Trophoblast cell (in vitro differentiated cells and primary cell): ENCODE measurements at regions not wholly inside any gene's neighbourhood (a gene's known extent, or its start where the extent isn't known, plus 50 kb on each side); places are given as distances from the start of the nearest gene placed in this dataset.

Experiments used
- DNase-seq, 2 donors: peaks; one replicate each; pipeline ENCODE4 v3.0.0-alpha.2; 2016
- H2AFZ ChIP-seq: 2 replicates; pipeline ENCODE4 v1.6.1; 2013; ENCODE audit warnings: low read length, moderate library complexity, mild to moderate bottlenecking; ENCODE audit not compliant: insufficient read depth, poor library complexity
- H2AK5ac ChIP-seq: 2 replicates; pipeline ENCODE4 v1.6.1; 2013; ENCODE audit warnings: mild to moderate bottlenecking, low read length
- H2BK120ac ChIP-seq: 2 replicates; pipeline ENCODE4 v1.6.1; 2013; ENCODE audit warnings: low read length, mild to moderate bottlenecking, moderate library complexity; ENCODE audit not compliant: insufficient read depth, poor library complexity
- H2BK12ac ChIP-seq: 2 replicates; pipeline ENCODE4 v1.6.1; 2013; ENCODE audit warnings: mild to moderate bottlenecking, low read length, moderate library complexity
- H2BK5ac ChIP-seq: 2 replicates; pipeline ENCODE4 v1.6.1; 2013; ENCODE audit warnings: low read length, low read depth, moderate library complexity, mild to moderate bottlenecking; ENCODE audit not compliant: poor library complexity
- H3K14ac ChIP-seq: 2 replicates; pipeline ENCODE4 v1.6.1; 2013; ENCODE audit warnings: mild to moderate bottlenecking, low read length
- H3K18ac ChIP-seq: 2 replicates; pipeline ENCODE4 v1.6.1; 2013; ENCODE audit warnings: mild to moderate bottlenecking, low read length
- H3K23ac ChIP-seq: 2 replicates; pipeline ENCODE4 v1.6.1; 2013; ENCODE audit warnings: low read length
- H3K27ac ChIP-seq: 2 replicates; pipeline ENCODE4 v1.5.1; 2013; ENCODE audit warnings: low read depth, mild to moderate bottlenecking, inconsistent platforms, low read length, moderate library complexity
- H3K27me3 ChIP-seq: 2 replicates; pipeline ENCODE4 v1.6.1; 2013; ENCODE audit warnings: inconsistent platforms, mild to moderate bottlenecking, low read length, moderate library complexity; ENCODE audit not compliant: insufficient read depth
- H3K36me3 ChIP-seq, 2 experiments: 1 replicate in 1 of 2; 2 replicates in 1 of 2; pipeline ENCODE4 v1.6.1; 2013; ENCODE audit warnings: low read length in 2 of 2, mild to moderate bottlenecking in 2 of 2, moderate library complexity in 1 of 2; ENCODE audit not compliant: insufficient read depth in 2 of 2, control insufficient read depth in 1 of 2
- H3K4ac ChIP-seq: 2 replicates; pipeline ENCODE4 v1.6.1; 2013; ENCODE audit warnings: low read depth, mild to moderate bottlenecking, low read length, moderate library complexity
- H3K4me1 ChIP-seq, 2 experiments: 1 replicate in 1 of 2; 2 replicates in 1 of 2; pipeline ENCODE4 v1.6.1; 2013; ENCODE audit warnings: low read length in 2 of 2, mild to moderate bottlenecking in 2 of 2, moderate library complexity in 1 of 2; ENCODE audit not compliant: insufficient read depth in 2 of 2, control insufficient read depth in 1 of 2
- H3K4me2 ChIP-seq: 2 replicates; pipeline ENCODE4 v1.6.1; 2013; ENCODE audit warnings: inconsistent platforms, mild to moderate bottlenecking, low read length, moderate library complexity
- H3K4me3 ChIP-seq: 2 replicates; pipeline ENCODE4 v1.5.1; 2013; ENCODE audit warnings: mild to moderate bottlenecking, low read depth, low read length, inconsistent platforms
- H3K79me1 ChIP-seq: one replicate; pipeline ENCODE4 v1.6.1; 2013; ENCODE audit warnings: low read length
- H3K79me2 ChIP-seq: 2 replicates; pipeline ENCODE4 v1.6.1; 2013; ENCODE audit warnings: low read length, mild to moderate bottlenecking; ENCODE audit not compliant: control insufficient read depth, insufficient read depth, poor library complexity
- H3K9ac ChIP-seq: 2 replicates; pipeline ENCODE4 v1.6.1; 2013; ENCODE audit warnings: mild to moderate bottlenecking, low read length
- H3K9me3 ChIP-seq: 2 replicates; pipeline ENCODE4 v1.6.1; 2013; ENCODE audit warnings: low read depth, mild to moderate bottlenecking, control low read depth, inconsistent platforms, low read length; ENCODE audit not compliant: insufficient read depth
- H4K12ac ChIP-seq: 2 replicates; pipeline ENCODE4 v1.6.1; 2013; ENCODE audit warnings: low read depth, mild to moderate bottlenecking, low read length, moderate library complexity
- H4K8ac ChIP-seq: 2 replicates; pipeline ENCODE4 v1.6.1; 2013; ENCODE audit warnings: low read depth, mild to moderate bottlenecking, low read length, moderate library complexity
- H4K91ac ChIP-seq: one replicate; pipeline ENCODE4 v1.6.1; 2013; ENCODE audit warnings: low read depth, mild to moderate bottlenecking, low read length, moderate library complexity
- WGBS: extraction: QIAGEN DNeasy Blood & Tissue Kit; methylation state at CpG from one replicate; pipeline ENCODE4 v1.1.7; 2013; ENCODE audit warnings: missing lambda C conversion rate; ENCODE audit not compliant: insufficient read length, insufficient coverage; ENCODE audit errors: extremely low coverage; 5-methylcytosine and 5-hydroxymethylcytosine counted together

- no peak overlapping the region for H3K27ac ChIP-seq
- no peaks in the 10 kb centered on the region for H3K4me1 ChIP-seq
- H3K9ac ChIP-seq: no peak overlapping the region
- H2AFZ ChIP-seq: no peak overlapping the region
- no peak overlapping the region for H4K91ac ChIP-seq
- no peaks in the 10 kb centered on the region for H3K27me3 ChIP-seq
- H3K36me3 ChIP-seq: no peaks in the 10 kb centered on the region
- no peak overlapping the region for H4K12ac ChIP-seq
- no peaks in the 10 kb centered on the region for H3K79me1 ChIP-seq
- no peak for DNase-seq
- H2AK5ac ChIP-seq: no peak overlapping the region
- H2BK12ac ChIP-seq: no peak overlapping the region
- no peak overlapping the region for H3K14ac ChIP-seq
- H4K8ac ChIP-seq: no peak overlapping the region
- no peaks in the 10 kb centered on the region for H3K79me2 ChIP-seq
- H3K9me3 ChIP-seq: no peaks in the 10 kb centered on the region
- no peak overlapping the region for H3K4me2 ChIP-seq
- no peak overlapping the region for H3K23ac ChIP-seq
- no CpG with 5 or more reads among the region's 2 CpGs for WGBS
- H2BK5ac ChIP-seq: no peak overlapping the region
- no peak overlapping the region for H3K4me3 ChIP-seq
- no peak overlapping the region for H2BK120ac ChIP-seq
- no peak overlapping the region for H3K4ac ChIP-seq
- H3K18ac ChIP-seq: no peak overlapping the region
These were observed 232.1 kb upstream of the ATP10B start for GRCh38 chr5:161084115-161084514.

GRCh38 chr5:161078793-161079192, 226.8 kb upstream of the ATP10B start:
- Histone ChIP-seq H3K9me3 (no peaks in the 10 kb centered on the region), H4K91ac (no peak overlapping the region), H3K4me2 (no peak overlapping the region), H2BK120ac (no peak overlapping the region), H3K4me1 (no peaks in the 10 kb centered on the region), H3K9ac (no peak overlapping the region), H3K18ac (no peak overlapping the region), H3K14ac (no peak overlapping the region), H3K79me1 (no peaks in the 10 kb centered on the region), H3K27me3 (no peaks in the 10 kb centered on the region), H4K8ac (no peak overlapping the region), H3K36me3 (no peaks in the 10 kb centered on the region), H4K12ac (no peak overlapping the region), H2AFZ (no peak overlapping the region), H2AK5ac (no peak overlapping the region), H3K4me3 (no peak overlapping the region), H3K27ac (no peak overlapping the region), H3K23ac (no peak overlapping the region), H3K4ac (no peak overlapping the region), H2BK5ac (no peak overlapping the region), H3K79me2 (no peaks in the 10 kb centered on the region), H2BK12ac (no peak overlapping the region)
- WGBS: no CpG with 5 or more reads among the region's 4 CpGs
- DNase-seq: no peak

- H2BK12ac ChIP-seq: no peak overlapping the region
- no peaks in the 10 kb centered on the region for H3K79me1 ChIP-seq
These were observed 226.0 kb upstream of the ATP10B start for GRCh38 chr5:161077936-161078545.

GRCh38 chr5:161077496-161077895, 225.5 kb upstream of the ATP10B start:
- H3K23ac ChIP-seq: no peak overlapping the region
- H3K4me2 ChIP-seq: no peak overlapping the region
- no peak overlapping the region for H3K18ac ChIP-seq
- H2BK12ac ChIP-seq: no peak overlapping the region
- no peak overlapping the region for H2AK5ac ChIP-seq
- H4K8ac ChIP-seq: no peak overlapping the region
- no peak overlapping the region for H4K91ac ChIP-seq
- no peak overlapping the region for H3K4me3 ChIP-seq
- DNase-seq: no peak
- H3K27ac ChIP-seq: no peak overlapping the region
- no peak overlapping the region for H3K14ac ChIP-seq
- no peaks in the 10 kb centered on the region for H3K27me3 ChIP-seq
- H2BK120ac ChIP-seq: no peak overlapping the region
- WGBS: no CpG with 5 or more reads among the region's 2 CpGs
- H3K36me3 ChIP-seq: no peaks in the 10 kb centered on the region
- no peak overlapping the region for H3K9ac ChIP-seq
- H3K79me1 ChIP-seq: no peaks in the 10 kb centered on the region
- H3K4me1 ChIP-seq: no peaks in the 10 kb centered on the region
- H4K12ac ChIP-seq: no peak overlapping the region
- H2AFZ ChIP-seq: no peak overlapping the region
- H3K9me3 ChIP-seq: no peaks in the 10 kb centered on the region
- H3K4ac ChIP-seq: no peak overlapping the region
- no peaks in the 10 kb centered on the region for H3K79me2 ChIP-seq
- H2BK5ac ChIP-seq: no peak overlapping the region

More at GRCh38 chr5:161077936-161078545, 226.0 kb upstream of the ATP10B start:
- no peak overlapping the region for H4K8ac ChIP-seq
- H3K4me1 ChIP-seq: no peaks in the 10 kb centered on the region
- no peak overlapping the region for H3K4me3 ChIP-seq
- no CpG with 5 or more reads among the region's 2 CpGs for WGBS
- no peak overlapping the region for H2BK120ac ChIP-seq
- H3K27me3 ChIP-seq: no peaks in the 10 kb centered on the region
- H4K12ac ChIP-seq: no peak overlapping the region
- no peak overlapping the region for H3K9ac ChIP-seq
- no peaks in the 10 kb centered on the region for H3K79me2 ChIP-seq
- H3K4ac ChIP-seq: no peak overlapping the region
- H3K14ac ChIP-seq: no peak overlapping the region
- H3K18ac ChIP-seq: no peak overlapping the region
- no peak overlapping the region for H4K91ac ChIP-seq
- no peak for DNase-seq
- H2AFZ ChIP-seq: no peak overlapping the region
- H3K4me2 ChIP-seq: no peak overlapping the region
- H3K36me3 ChIP-seq: no peaks in the 10 kb centered on the region
- H3K9me3 ChIP-seq: no peaks in the 10 kb centered on the region
- H3K23ac ChIP-seq: no peak overlapping the region
- H2BK5ac ChIP-seq: no peak overlapping the region
- no peak overlapping the region for H2AK5ac ChIP-seq
- H3K27ac ChIP-seq: no peak overlapping the region
